Mesendoderm (in vitro differentiated cells): ENCODE measurements at regions not wholly inside any gene's neighbourhood (a gene's known extent, or its start where the extent isn't known, plus 50 kb on each side); places are given as distances from the start of the nearest gene placed in this dataset.

ENCODE experiments used
- DNase-seq: peaks from one replicate; pipeline ENCODE4 v3.0.0; 2013
- H2AK5ac ChIP-seq: 2 replicates; pipeline ENCODE4 v1.6.1; 2013; ENCODE audit warnings: low read length, inconsistent platforms
- H2BK120ac ChIP-seq: 2 replicates; pipeline ENCODE4 v1.6.1; 2013; ENCODE audit warnings: low read depth, mild to moderate bottlenecking, low read length, moderate library complexity, mixed read lengths
- H2BK15ac ChIP-seq: replicated peaks from 2 replicates; pipeline ENCODE4 v1.6.1; 2013; ENCODE audit warnings: low read depth, mild to moderate bottlenecking, moderate library complexity
- H2BK5ac ChIP-seq: 2 replicates; pipeline ENCODE4 v1.6.1; 2013; ENCODE audit warnings: low read length, inconsistent platforms
- H3K18ac ChIP-seq: 2 replicates; pipeline ENCODE4 v1.6.1; 2013; ENCODE audit warnings: mild to moderate bottlenecking, low read length, mixed read lengths
- H3K23ac ChIP-seq: one replicate; pipeline ENCODE4 v1.6.1; 2013; ENCODE audit warnings: low read length
- H3K27ac ChIP-seq: 2 replicates; pipeline ENCODE4 v1.5.1; 2013; ENCODE audit warnings: low read depth, mild to moderate bottlenecking, inconsistent platforms, low read length, moderate library complexity
- H3K27me3 ChIP-seq: 2 replicates; pipeline ENCODE4 v1.6.1; 2013; ENCODE audit warnings: low read length, control low read depth, mild to moderate bottlenecking, inconsistent platforms; ENCODE audit not compliant: insufficient read depth, poor library complexity
- H3K36me3 ChIP-seq: 2 replicates; pipeline ENCODE4 v1.6.1; 2013; ENCODE audit warnings: low read length, inconsistent platforms; ENCODE audit not compliant: control insufficient read depth, insufficient read depth
- H3K4ac ChIP-seq: one replicate; pipeline ENCODE4 v1.6.1; 2013; ENCODE audit warnings: low read depth, mild to moderate bottlenecking, low read length, moderate library complexity
- H3K4me1 ChIP-seq: 2 replicates; pipeline ENCODE4 v1.6.1; 2013; ENCODE audit warnings: low read depth, low read length, inconsistent platforms; ENCODE audit not compliant: control insufficient read depth
- H3K4me2 ChIP-seq: 2 replicates; pipeline ENCODE4 v1.6.1; 2013; ENCODE audit warnings: low read length
- H3K4me3 ChIP-seq: 2 replicates; pipeline ENCODE4 v1.5.1; 2013; ENCODE audit warnings: mild to moderate bottlenecking, low read length
- H3K56ac ChIP-seq: one replicate; pipeline ENCODE4 v1.6.1; 2013; ENCODE audit warnings: low read length
- H3K79me1 ChIP-seq: 2 replicates; pipeline ENCODE4 v1.6.1; 2013; ENCODE audit warnings: low read length, inconsistent platforms
- H3K79me2 ChIP-seq: 2 replicates; pipeline ENCODE4 v1.6.1; 2013; ENCODE audit warnings: mild to moderate bottlenecking, low read length; ENCODE audit not compliant: control insufficient read depth, insufficient read depth
- H3K9ac ChIP-seq: 2 replicates; pipeline ENCODE4 v1.6.1; 2013; ENCODE audit warnings: low read length, inconsistent platforms
- H4K5ac ChIP-seq: one replicate; pipeline ENCODE4 v1.6.1; 2013; ENCODE audit warnings: low read length
- H4K8ac ChIP-seq: one replicate; pipeline ENCODE4 v1.6.1; 2013; ENCODE audit warnings: low read depth, mild to moderate bottlenecking, control low read depth, low read length, moderate library complexity
- WGBS: extraction: QIAGEN DNeasy Blood & Tissue Kit; methylation state at CpG from one replicate; pipeline ENCODE4 v1.1.7; 2013; ENCODE audit warnings: low lambda C conversion rate, missing lambda C conversion rate; ENCODE audit not compliant: insufficient coverage; ENCODE audit errors: extremely low coverage; 5-methylcytosine and 5-hydroxymethylcytosine counted together

- H3K36me3 ChIP-seq = no peaks in the 10 kb centered on the region
- H4K5ac ChIP-seq = no peak overlapping the region
- H4K8ac ChIP-seq = no peak overlapping the region
- no peak overlapping the region for H3K27ac ChIP-seq
- no peak overlapping the region for H2BK5ac ChIP-seq
- H2AK5ac ChIP-seq = no peak overlapping the region
- no peaks in the 10 kb centered on the region for H3K27me3 ChIP-seq
- H3K18ac ChIP-seq = no peak overlapping the region
- H3K4ac ChIP-seq = no peak overlapping the region
- H2BK15ac ChIP-seq = no peak overlapping the region
- H2BK120ac ChIP-seq = no peak overlapping the region
- H3K56ac ChIP-seq = no peak overlapping the region
- no CpG with 5 or more reads among the region's 2 CpGs for WGBS
- H3K4me3 ChIP-seq = no peak overlapping the region
- no peaks in the 10 kb centered on the region for H3K79me2 ChIP-seq
- no peaks in the 10 kb centered on the region for H3K79me1 ChIP-seq
- H3K23ac ChIP-seq = no peak overlapping the region
- no peak overlapping the region for H3K9ac ChIP-seq
- DNase-seq = no peak
- H3K4me1 ChIP-seq = no peaks in the 10 kb centered on the region
- no peak overlapping the region for H3K4me2 ChIP-seq
Observed at GRCh38 chr5:111976705-111977435, 219.9 kb upstream of the NREP start.

- Histone ChIP-seq H3K23ac (no peak overlapping the region), H3K4me2 (no peak overlapping the region), H2BK15ac (no peak overlapping the region), H2BK120ac (no peak overlapping the region), H3K79me1 (no peaks in the 10 kb centered on the region), H3K4me3 (no peak overlapping the region), H4K5ac (no peak overlapping the region), H3K9ac (no peak overlapping the region), H3K18ac (no peak overlapping the region), H3K4ac (no peak overlapping the region), H4K8ac (no peak overlapping the region), H2AK5ac (no peak overlapping the region), H3K27ac (no peak overlapping the region), H3K27me3 (no peaks in the 10 kb centered on the region), H2BK5ac (no peak overlapping the region), H3K79me2 (no peaks in the 10 kb centered on the region), H3K4me1 (no peaks in the 10 kb centered on the region), H3K36me3 (no peaks in the 10 kb centered on the region), H3K56ac (no peak overlapping the region)
- no CpG with 5 or more reads among the region's 5 CpGs for WGBS
- DNase-seq = no peak
Observed at GRCh38 chr5:111975133-111975532, 218.1 kb upstream of the NREP start.

- H2BK15ac ChIP-seq = no peak overlapping the region
- no peak overlapping the region for H3K56ac ChIP-seq
- no peak overlapping the region for H4K8ac ChIP-seq
- H3K9ac ChIP-seq = no peak overlapping the region
- H2BK120ac ChIP-seq = no peak overlapping the region
- H3K79me1 ChIP-seq = no peaks in the 10 kb centered on the region
- H3K4me3 ChIP-seq = no peak overlapping the region
- no peaks in the 10 kb centered on the region for H3K4me1 ChIP-seq
- no peak overlapping the region for H3K4ac ChIP-seq
- H4K5ac ChIP-seq = no peak overlapping the region
- H3K36me3 ChIP-seq = no peaks in the 10 kb centered on the region
- no peak overlapping the region for H2BK5ac ChIP-seq
- no peak overlapping the region for H2AK5ac ChIP-seq
- no peak for DNase-seq
- H3K18ac ChIP-seq = no peak overlapping the region
- no peaks in the 10 kb centered on the region for H3K79me2 ChIP-seq
- WGBS = no CpG with 5 or more reads among the region's 2 CpGs
- H3K23ac ChIP-seq = no peak overlapping the region
- no peak overlapping the region for H3K27ac ChIP-seq
- H3K4me2 ChIP-seq = no peak overlapping the region
- H3K27me3 ChIP-seq = no peaks in the 10 kb centered on the region
Observed at GRCh38 chr5:111973961-111974360, 217.0 kb upstream of the NREP start.

GRCh38 chr5:111972548-111972947 is 215.6 kb upstream of the NREP start:
- H4K8ac ChIP-seq = no peak overlapping the region
- H3K27me3 ChIP-seq = no peaks in the 10 kb centered on the region
- no peak overlapping the region for H3K4me2 ChIP-seq
- H3K18ac ChIP-seq = no peak overlapping the region
- H2AK5ac ChIP-seq = no peak overlapping the region
- DNase-seq = no peak
- H3K79me2 ChIP-seq = no peaks in the 10 kb centered on the region
- no peaks in the 10 kb centered on the region for H3K79me1 ChIP-seq
- H3K56ac ChIP-seq = no peak overlapping the region
- H2BK5ac ChIP-seq = no peak overlapping the region
- H3K4ac ChIP-seq = no peak overlapping the region
- H2BK15ac ChIP-seq = no peak overlapping the region
- H4K5ac ChIP-seq = no peak overlapping the region
- H3K27ac ChIP-seq = no peak overlapping the region
- no peaks in the 10 kb centered on the region for H3K36me3 ChIP-seq
- WGBS = no CpG with 5 or more reads among the region's 2 CpGs
- H3K4me1 ChIP-seq = no peaks in the 10 kb centered on the region
- no peak overlapping the region for H3K4me3 ChIP-seq
- H3K23ac ChIP-seq = no peak overlapping the region
- H3K9ac ChIP-seq = no peak overlapping the region
- no peak overlapping the region for H2BK120ac ChIP-seq

GRCh38 chr5:111972080-111972479 is 215.1 kb upstream of the NREP start:
- Histone ChIP-seq H4K8ac (no peak overlapping the region), H3K23ac (no peak overlapping the region), H2BK15ac (no peak overlapping the region), H3K79me1 (no peaks in the 10 kb centered on the region), H2BK5ac (no peak overlapping the region), H3K4me1 (no peaks in the 10 kb centered on the region), H2AK5ac (no peak overlapping the region), H3K27ac (no peak overlapping the region), H3K36me3 (no peaks in the 10 kb centered on the region), H3K27me3 (no peaks in the 10 kb centered on the region), H3K4ac (no peak overlapping the region), H3K18ac (no peak overlapping the region), H3K9ac (no peak overlapping the region), H3K4me2 (no peak overlapping the region), H2BK120ac (no peak overlapping the region), H3K56ac (no peak overlapping the region), H3K79me2 (no peaks in the 10 kb centered on the region), H3K4me3 (no peak overlapping the region), H4K5ac (no peak overlapping the region)
- no peak for DNase-seq
- no CpG with 5 or more reads among the region's 2 CpGs for WGBS

- no peaks in the 10 kb centered on the region for H3K27me3 ChIP-seq
- no peaks in the 10 kb centered on the region for H3K36me3 ChIP-seq
- H3K79me1 ChIP-seq = no peaks in the 10 kb centered on the region
- H2BK15ac ChIP-seq = no peak overlapping the region
- H3K4me2 ChIP-seq = no peak overlapping the region
- no peak for DNase-seq
- no peak overlapping the region for H3K56ac ChIP-seq
- no peak overlapping the region for H2AK5ac ChIP-seq
- H3K4me1 ChIP-seq = no peaks in the 10 kb centered on the region
- no peak overlapping the region for H3K9ac ChIP-seq
- H4K5ac ChIP-seq = no peak overlapping the region
- no peaks in the 10 kb centered on the region for H3K79me2 ChIP-seq
- H3K27ac ChIP-seq = no peak overlapping the region
- no peak overlapping the region for H3K18ac ChIP-seq
- no peak overlapping the region for H3K23ac ChIP-seq
- H4K8ac ChIP-seq = no peak overlapping the region
- no peak overlapping the region for H3K4me3 ChIP-seq
- no peak overlapping the region for H2BK120ac ChIP-seq
- H3K4ac ChIP-seq = no peak overlapping the region
- WGBS = no CpG with 5 or more reads among the region's 1 CpG
- no peak overlapping the region for H2BK5ac ChIP-seq
Observed at GRCh38 chr5:111968459-111968858, 211.5 kb upstream of the NREP start.
